Fibroblast of gingiva (primary cell): ENCODE measurements at regions not wholly inside any gene's neighbourhood (a gene's known extent, or its start where the extent isn't known, plus 50 kb on each side); places are given as distances from the start of the nearest gene placed in this dataset.

Experiments used
- DNase-seq: peaks from one replicate; pipeline ENCODE4 v3.0.0-alpha.2; 2011; ENCODE audit warnings: low read depth

DNA sequence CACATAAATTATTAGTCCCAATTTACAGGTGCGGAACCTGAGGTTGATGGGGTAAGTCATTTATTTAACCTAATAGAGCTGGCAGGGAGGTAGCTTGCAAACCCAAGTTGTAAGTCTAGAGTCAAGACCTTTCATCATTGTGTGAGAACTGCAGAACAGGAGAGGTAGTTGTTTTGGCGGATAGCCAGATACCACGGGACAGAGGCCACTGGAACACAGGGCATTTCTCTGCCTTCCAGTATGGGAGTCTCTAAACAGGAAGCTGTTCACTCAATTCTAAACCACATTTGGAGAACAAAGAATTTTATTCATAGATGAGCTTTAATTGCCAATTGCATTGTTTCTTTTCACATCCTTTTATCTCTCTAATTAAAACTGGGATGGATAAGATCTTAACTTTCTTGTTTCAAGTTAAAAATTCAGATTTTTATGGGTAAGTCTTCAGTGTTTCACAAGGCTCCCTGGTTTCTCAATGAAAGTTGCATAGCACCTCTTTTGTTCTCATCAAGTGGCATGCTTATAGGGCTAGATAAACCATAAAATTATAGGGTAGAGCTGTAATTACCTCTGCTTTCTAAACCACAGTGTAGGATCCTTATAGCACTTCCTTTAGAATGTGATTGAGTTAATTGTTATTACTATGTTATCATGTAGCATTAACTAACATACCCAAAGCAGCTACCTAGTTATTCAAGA is 489.0 kb downstream of the GATA3 start:
- DNase-seq, result no peak

DNA sequence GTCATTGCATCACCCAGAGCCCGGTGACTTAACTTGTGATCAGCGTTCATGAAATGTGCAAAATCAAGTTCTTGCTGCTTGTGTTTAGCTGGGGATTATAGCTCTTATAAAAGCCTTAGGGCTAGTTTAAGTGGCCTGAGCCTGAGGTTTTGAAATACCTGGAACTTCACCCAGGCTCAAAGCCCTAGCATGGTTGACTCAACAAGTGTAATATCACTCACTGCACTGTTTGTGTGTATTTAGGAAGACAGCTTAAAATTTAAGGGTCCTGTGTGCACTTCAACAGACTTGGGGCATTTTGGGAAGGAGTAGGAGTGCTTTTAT is 489.5 kb downstream of the GATA3 start:
- no peak for DNase-seq

GRCh38 chr10:8544500-8544899 is 490.0 kb downstream of the GATA3 start:
- no peak for DNase-seq

DNA sequence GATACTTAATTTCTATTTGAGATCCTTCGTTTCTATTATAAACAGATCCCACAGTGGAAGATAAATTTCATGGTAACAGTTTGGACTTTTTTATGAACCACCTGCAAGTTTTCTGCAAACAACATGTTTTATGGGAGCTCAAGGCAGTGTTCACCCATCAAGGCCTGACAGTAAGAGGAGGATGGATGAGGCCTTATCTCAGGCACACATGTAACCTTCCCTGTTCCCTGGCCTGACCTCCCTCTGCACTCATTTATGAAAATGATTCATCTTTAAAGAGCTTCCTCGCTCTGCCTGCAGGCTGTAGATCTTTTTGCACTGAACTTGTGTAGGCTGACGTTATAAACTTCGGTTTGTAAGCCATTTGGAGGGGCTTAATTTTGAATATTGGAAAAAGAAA is 500.1 kb downstream of the GATA3 start:
- no peak for DNase-seq

DNA sequence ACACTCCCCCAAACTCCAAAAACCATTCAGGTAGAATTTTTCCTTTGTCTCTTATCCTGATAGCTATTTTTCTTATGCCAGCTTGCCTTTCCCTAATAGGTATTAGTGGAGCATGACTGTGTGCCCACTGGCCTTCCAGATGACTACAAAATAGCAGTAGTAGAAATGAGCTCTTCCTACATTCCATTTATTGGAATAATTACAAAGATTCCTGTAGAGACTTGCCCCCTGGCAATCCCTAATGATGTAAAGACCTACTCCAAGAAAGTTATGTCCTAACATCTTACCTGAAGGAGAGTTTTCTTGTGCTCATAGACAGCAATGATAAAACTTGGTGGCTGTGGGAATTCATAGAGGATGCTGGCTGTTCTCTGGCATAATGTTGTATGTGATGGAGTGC is 501.8 kb downstream of the GATA3 start:
- no peak for DNase-seq

DNA sequence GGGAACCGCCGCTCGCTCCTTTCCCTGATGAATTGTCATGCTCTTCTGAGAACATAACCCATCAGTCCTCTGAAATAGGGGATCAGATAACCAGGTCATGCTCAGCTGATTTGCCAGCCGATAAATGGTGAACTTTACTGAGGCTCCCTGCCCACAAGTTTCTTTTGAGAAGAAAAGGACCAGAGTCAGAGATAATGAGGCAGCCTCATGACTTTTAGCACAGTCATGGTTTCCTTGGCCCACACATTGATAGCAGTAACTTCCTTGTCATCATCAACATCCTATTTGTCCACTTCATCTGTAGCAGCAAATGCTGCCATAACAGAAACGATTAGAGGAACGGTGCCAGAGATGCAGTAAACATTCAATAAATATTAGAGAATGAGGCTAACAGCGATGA is 509.0 kb downstream of the GATA3 start:
- no peak for DNase-seq

GRCh38 chr10:8566737-8567136 is 512.2 kb downstream of the GATA3 start:
- DNase-seq, result no peak

- no peak for DNase-seq
Observed at GRCh38 chr10:8568401-8568800, 513.9 kb downstream of the GATA3 start.

DNA sequence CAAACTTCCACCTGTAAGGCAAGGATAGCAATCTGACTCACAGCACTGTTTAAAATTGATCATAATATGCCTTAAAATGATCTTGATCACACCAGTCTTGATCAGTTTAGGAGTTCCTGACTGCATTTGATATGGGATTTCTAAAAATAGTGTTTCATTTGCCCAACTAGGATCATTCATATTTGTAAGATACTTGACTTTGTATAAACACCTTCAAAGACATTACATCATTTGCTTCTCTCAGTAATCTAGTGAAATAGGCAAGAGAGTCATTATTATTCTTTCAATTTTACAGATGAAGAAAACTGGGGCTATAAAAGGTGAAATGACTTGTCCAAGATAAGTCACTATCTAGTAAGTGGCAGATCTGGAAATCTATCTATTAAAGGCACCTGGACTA is 521.1 kb downstream of the GATA3 start:
- DNase-seq, result no peak

- DNase-seq, result no peak
Observed at GRCh38 chr10:8576281-8576680, 521.8 kb downstream of the GATA3 start.

DNA sequence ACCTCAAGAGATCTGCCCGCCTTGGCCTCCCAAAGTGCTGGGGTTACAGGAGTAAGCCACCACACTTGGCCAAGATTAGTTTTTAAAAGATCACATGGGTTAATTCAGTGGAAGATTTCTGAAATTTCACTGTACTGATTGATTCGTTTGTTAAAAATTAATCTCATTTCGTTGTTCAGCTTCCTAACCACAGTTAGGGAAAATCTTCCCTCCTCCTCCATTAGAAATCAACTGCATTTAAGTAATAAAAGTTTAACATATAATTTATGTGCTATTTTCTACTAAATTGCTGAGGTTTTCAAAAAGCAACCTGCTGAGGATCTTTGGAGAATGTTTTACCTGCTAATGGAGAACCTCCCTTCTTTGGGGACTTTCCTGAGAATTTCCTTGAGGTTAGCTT is 522.4 kb downstream of the GATA3 start:
- no peak for DNase-seq

GRCh38 chr10:8577686-8578085 is 523.2 kb downstream of the GATA3 start:
- DNase-seq, result no peak

DNA sequence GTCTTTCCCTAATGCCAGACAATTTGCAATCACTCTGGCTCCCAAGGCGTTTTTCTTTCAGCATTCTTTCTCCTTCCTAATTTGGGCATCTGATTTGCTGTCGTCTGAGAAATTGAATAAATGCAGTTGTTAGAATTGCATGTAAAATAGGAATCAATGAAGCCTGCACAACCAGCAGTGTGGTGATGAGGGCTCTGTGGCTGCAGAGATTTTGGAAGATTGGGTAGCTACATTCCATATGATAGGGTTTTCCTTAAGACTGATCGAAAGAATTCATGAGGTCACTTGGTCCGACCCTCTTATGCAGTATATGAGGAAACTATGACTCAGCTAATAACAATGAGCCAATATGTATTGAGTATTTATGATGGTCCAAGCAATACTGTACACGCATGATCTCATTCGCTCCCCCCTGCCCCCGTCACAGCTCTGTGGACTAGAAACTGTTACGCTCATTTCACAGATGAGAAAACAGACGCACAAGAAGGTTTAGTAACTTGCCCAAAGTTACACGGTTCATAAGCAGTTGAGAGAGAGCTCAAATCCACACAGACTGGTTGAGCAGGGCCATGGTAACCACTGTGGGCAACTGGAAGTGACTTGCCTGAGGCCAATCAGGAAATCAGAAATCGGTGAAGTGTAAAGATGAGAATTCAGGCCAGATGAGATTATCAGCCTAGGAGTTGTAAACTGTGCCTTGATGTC is 527.2 kb downstream of the GATA3 start:
- no peak for DNase-seq

DNA sequence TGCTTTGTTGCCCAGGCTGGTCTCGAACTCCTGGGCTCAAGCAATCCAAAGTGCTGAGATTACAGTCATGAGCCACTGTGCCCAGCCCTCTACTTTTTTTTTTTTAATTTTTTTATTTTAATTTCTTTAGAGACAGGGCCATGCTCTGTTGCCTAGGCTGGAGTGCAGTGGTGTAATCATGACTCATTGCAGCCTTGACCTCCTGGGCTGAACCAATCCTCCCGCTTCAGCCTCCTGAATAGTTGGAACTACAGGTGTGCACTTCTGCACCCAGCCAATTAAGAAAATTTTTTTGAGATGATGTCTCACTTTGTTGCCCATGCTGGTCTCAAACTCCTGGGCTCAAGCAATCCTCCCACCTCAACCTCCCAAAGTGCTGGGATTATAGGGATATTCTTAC is 528.6 kb downstream of the GATA3 start:
- DNase-seq, result no peak

DNA sequence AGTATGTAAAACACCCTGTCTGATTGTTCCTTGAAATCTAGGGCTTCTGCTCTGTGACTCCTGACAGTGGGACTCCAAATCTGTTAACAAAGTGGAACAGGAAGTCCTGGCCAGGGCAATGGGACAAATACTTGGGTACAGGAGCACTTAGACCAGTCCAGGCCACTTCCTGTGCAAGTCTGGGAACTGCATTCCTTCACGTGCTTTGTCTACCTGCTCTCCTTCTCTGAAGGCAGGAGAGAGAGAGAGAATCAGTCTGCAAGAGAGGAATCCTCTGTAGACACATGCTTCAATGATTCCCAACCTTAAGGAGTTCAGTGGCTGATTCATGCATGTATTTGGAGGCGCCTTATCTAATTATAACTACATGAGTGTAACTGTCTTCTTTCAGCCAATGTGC is 530.2 kb downstream of the GATA3 start:
- no peak for DNase-seq

DNA sequence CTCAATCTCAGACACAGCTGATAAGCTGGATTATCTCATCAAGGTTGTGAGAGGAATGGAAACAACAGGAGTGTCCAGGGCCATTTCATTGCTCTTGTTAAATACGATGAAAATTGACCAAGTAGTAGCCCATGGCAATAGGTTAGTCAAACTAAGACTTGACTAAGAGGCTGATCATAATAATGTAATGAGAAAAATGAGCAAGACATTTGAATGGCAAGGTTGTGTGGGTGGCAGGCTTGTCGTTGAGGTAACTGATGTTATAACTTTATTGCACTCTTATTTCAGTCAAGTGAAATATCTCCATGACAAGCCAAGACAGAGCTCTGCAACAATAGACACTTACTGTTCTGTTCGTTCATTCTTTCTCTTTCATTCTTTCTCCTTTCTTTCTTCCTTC is 532.0 kb downstream of the GATA3 start:
- DNase-seq, result no peak

GRCh38 chr10:8588135-8588534 is 533.6 kb downstream of the GATA3 start:
- no peak for DNase-seq

DNA sequence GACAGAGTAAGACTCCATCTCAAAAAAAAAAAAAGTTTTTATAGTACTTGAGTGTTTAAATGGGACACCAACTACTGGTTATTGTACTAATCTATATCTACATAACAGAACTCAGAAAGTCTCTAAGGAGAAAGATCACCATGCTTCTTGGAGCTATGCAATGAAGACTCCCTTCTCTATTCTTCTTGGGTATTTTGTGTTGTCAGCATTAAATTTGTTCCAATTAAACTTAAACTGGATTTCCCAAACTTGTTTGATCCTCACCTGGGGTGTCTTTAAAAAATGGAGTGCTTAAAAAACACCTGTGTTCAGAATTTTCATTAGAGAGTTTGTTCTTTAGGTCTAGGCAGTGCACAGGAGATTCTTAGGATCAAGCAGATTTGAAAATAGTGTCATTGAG is 536.0 kb downstream of the GATA3 start:
- DNase-seq, result no peak

DNA sequence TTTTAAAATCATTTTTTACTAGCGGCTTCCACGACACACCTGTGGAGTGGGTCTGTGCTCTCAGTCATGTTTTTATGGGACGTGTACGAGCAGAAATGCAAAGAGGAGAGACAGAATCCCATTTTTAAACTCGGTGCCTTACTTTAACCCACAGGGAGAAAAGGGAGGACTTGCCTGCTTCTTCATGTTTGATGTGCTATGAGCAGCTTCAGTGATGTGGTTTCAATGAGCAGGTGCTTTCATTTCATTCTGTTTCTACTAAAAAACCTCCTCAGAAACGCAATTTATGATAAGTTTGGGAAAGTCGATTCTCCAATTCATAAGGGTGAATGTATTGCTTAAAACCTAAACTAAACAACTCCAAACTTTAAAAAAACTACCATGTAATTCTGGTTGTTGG is 537.2 kb downstream of the GATA3 start:
- DNase-seq, result no peak

GRCh38 chr10:8594176-8594575 is 539.7 kb downstream of the GATA3 start:
- DNase-seq, result no peak

DNA sequence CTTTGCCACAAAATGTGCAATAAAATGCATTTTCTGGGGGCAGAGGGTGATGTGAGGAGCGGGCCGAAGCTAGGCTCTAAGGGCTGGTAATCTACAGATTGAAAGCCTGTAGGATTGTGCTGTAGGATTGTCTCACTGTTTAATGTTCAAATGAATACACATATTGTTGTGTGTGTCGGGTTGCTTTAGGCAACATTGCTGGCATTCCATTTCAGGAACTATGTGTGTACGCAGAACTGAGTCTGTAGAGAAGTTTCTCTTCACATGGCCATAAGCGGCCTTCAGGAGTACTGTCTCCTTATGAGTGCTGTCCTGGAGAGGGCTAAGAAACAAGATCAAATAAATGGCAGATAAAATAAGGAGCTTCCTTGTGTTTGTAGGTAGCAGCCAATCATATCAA is 540.2 kb downstream of the GATA3 start:
- DNase-seq, result no peak

- no peak for DNase-seq
Observed at GRCh38 chr10:8595140-8595539, 540.7 kb downstream of the GATA3 start.

- no peak for DNase-seq
Observed at GRCh38 chr10:8596929-8597472, 542.5 kb downstream of the GATA3 start.

- no peak for DNase-seq
Observed at GRCh38 chr10:8600192-8600591, 545.7 kb downstream of the GATA3 start.
